GM18951 (cell line): ENCODE measurements at regions not wholly inside any gene's neighbourhood (a gene's known extent, or its start where the extent isn't known, plus 50 kb on each side); places are given as distances from the start of the nearest gene placed in this dataset.

Source experiments
- POLR2A ChIP-seq: IDR thresholded peaks from 4 replicates; pipeline ENCODE4 v1.6.1; 2011; ENCODE audit warnings: mild to moderate bottlenecking; ENCODE audit not compliant: insufficient read length, insufficient read depth; ENCODE audit errors: extremely low read depth
- in situ Hi-C: fragments of 300-500 bp; cut with MboI; formaldehyde crosslinking; loops from one replicate; pipeline ENCODE4 v1.12.0; 2022; ENCODE audit warnings: low sequenced_read_pairs, mixed read lengths, inconsistent platforms; ENCODE audit not compliant: unreplicated experiment

DNA sequence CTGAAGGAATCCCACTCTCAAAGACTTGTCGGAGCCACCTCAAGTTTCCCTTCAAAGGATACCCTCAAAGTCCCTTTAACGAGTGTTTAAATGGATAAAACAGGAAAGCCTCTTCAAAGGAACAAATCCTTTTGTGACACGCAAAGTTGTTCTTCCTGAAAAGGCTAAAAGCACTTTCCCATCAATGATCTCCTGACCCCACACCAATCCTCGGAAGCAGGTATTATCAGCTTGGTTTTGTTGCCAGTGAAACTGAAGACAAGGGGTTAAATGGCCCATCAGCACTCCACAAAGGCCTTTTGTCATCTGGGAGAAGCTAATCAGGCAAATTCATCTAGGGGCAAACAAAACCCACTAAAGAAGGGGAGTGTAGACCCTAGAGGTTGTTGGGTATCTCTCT is 418.0 kb upstream of the ID2 start:
- in situ Hi-C loops = no loop called here
- no peak for TF ChIP-seq POLR2A

DNA sequence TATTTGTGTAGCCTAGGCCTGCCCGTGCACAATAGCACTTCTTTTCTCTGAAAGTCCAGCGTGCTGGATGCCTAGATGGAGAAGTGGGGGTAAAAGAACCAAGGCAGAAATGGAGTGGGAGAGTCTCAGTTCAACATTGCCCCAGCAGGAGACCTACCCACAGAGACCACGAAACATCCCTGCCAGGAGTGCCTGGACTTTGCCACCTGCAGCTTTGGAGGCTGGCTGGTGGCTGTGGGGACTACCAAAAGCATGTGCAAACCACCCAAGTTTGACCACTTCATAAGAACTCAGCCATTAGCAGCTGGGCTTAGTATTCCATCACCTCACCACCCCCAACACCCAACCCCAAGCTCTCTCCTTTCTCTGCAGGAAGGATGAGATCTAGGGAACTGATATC is 416.9 kb upstream of the ID2 start:
- in situ Hi-C loops = no loop called here
- no peak for TF ChIP-seq POLR2A

DNA sequence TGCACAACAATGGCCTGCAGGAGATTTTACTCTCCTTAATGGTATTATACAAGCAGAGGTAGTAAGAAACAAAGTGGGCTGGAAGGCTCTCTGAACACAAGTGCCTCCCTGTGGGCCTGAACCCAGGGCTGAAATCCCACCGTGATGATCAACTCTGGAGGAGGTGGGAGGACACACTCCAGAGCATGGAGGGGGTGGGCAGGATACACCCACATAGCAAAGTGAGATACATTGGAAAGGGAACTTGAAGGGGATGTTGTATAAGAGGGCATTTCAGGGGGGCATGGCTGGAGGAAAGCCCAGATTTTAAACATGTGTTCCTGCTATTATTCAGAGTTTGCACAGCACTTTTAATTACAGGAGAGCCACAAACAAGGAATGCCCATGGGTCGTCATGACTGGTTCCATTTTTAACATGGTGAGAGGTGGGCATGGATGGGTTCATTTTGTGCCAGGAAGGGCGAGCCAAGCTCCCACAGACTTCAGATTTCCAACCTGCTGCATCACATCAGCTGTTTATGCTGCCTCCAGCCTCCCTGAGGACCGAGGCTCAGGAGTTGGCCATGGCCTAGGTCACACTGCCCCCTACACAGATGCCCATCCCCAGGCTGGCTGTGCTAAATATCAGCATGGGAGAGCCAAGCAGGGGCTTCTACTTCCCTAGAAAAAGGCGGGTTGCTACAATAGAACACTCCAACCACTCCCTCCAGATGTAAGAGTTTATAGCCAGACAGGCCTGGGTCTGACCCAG is 416.2 kb upstream of the ID2 start:
- in situ Hi-C loops = no loop called here
- no peak for TF ChIP-seq POLR2A

DNA sequence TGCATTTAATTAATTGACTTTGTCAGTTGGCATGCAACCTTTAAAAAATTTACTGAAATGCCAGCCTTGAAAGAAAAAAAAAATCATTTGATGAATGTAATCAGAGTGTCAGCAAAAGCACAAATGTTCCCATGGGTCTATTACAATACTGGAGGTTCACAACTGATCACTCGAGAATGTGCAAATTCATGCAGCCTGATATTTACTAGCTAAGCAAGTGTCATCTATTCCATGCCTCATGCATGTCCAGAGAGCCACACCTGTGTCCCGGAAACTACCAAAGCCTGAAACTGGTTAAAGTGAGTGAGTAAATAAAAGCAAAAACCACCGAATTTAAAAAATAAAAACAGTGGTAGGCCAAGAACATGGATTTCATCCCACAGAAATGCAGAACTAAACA is 415.3 kb upstream of the ID2 start:
- no peak for TF ChIP-seq POLR2A
- in situ Hi-C loops = no loop called here

DNA sequence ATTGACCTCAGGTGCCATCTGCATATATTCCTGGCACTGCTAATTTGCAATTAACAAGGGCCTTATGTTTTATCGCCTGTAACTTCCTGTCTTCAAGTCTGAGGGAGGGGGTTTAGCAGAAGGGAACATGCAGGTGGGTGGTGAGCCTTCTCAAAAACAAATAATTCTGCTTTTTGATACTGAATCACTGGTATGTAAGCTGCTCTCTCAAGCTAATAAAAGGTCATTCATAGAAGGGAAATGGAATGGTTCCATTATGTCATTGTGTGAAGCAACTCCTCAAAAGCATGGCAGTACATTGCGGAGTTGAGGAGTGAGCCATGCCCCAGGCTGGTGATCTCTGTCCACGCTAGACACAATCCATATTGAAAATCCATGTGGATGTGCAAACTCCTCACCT is 414.8 kb upstream of the ID2 start:
- in situ Hi-C loops = no loop called here
- TF ChIP-seq POLR2A = no peak

DNA sequence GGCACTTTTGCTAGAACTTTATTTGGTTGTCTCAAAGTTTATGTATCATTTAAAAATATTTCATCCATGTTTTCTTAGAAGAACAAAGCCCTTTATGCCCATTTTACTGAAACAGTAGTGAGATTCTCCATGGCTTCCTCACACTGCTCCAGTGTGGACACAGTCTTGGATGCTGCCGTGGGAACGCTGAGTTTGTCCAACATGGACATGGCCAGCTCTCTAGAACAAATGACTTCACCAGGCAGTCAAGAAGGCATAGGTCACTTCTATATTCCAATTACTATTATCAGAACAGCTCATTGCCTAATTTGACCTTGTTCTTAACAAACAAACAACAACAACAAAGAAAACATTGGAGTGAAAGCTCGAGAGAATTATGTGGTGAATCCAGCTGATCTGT is 414.1 kb upstream of the ID2 start:
- TF ChIP-seq POLR2A = no peak
- in situ Hi-C loops = no loop called here

DNA sequence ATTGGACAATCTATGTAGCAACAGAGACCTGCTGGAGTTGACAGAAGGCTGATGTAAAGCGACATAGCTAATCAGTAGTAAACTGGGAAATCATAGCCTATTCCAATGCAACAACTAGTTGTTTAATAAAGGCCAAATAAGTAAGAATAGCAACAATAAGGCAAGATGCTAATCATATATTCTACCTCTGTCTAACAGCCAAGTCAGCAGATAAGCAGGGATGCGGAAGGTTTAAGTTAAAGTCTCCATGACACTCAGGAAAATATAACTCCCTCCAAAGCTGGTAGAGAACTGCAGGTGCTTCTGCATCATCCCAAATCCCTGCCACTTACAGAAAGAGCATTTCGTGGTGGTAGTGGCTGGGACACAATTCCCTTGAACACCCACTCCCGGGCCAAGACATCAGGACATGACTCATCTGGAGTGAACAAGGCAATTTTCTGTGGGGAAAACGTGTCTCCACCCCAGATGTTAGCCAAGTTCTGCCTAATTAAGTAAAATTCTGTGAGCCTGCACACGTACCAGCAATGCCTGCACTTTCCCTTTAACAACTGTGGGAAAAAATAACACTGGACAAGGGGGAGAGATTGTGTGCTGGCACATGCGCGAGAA is 413.6 kb upstream of the ID2 start:
- TF ChIP-seq POLR2A = no peak
- in situ Hi-C loops = no loop called here

DNA sequence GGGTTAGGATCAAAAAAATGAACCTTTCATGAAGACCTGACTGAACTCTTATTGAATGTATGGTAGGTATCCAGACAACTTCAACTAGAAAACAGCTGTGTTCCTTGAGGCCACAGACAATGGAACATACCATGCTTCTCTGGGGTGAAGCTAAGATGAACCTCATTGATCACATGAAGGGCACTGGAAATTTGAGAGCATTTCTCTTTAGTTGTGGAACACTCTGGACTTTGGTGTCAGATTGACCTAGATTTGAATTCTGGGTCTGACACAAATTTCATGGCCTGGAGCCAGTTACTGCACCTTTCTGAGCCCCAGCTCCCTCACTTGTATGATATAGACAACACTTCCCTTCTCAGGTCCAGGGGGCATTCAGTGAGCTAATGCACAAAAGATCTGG is 411.2 kb upstream of the ID2 start:
- in situ Hi-C loops = no loop called here
- TF ChIP-seq POLR2A = no peak

DNA sequence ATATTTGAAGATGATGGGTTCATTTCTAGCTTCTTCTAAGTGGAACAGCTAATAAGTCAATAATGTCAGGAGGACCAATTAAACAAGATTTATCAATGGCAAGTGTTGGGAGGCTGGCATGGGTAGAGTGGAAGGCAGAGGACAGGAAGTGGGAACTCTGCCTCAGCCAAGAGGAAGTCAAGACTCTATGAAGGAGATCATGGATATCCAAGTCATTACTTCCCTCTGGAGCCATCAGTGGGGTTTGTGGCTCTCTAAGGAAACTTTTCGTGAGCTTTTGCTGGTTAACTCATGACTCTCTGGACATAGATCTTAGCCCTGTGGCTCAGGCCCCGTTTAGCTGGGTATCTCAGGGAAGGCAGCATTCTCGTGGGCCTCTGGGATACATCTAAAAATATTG is 410.4 kb upstream of the ID2 start:
- no peak for TF ChIP-seq POLR2A
- in situ Hi-C loops = no loop called here

DNA sequence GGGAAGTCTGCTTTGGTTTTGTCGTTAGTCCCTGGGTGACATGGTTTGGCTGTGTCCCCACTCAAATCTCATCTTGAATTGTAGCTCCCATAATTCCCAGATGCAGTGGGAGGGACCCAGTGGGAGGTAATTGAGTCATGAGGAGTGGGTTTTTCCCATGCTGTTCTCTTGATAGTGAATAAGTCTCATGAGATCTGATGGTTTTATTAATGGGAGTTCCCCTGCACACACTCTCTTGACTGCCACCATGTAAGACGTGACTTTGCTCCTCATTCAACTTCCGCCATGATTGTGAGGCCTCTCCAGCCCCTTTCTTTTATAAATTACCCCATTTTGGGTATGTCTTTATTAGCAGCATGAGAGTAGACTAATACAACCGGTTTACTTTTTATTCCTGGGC is 405.8 kb upstream of the ID2 start:
- in situ Hi-C loops = no loop called here
- no peak for TF ChIP-seq POLR2A

DNA sequence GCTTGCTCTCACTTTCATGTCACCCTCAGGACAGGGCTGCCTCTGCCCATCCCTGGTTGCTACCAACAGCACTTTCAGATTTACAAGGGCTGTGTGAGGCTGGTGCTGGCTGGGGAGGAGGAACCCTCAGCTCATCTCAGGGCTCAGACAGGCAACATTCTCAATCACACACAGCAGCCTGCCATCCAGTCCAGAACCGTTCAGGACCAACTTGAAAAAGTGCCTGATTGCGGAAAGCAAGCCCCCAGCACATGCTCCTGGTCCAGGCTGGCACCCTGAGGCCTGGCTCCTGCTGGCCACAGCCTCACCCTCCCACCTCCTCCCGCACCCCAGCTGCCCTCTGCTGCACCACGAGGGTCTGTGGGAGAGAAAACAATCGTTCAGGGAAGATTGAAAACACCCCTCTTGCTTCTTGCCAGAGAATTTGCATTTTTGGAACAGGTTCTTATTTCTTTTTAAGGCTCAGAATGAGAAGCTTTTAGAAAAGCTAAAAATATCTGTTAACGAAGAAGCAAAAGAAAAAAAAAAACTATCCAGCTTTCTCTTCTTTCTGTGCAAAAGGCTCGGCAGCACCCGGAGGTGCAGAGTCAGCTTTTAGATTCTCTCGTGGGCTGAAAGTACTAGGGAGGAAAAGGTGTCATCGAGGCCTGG is 403.8 kb upstream of the ID2 start:
- TF ChIP-seq POLR2A = no peak
- in situ Hi-C loops = no loop called here

DNA sequence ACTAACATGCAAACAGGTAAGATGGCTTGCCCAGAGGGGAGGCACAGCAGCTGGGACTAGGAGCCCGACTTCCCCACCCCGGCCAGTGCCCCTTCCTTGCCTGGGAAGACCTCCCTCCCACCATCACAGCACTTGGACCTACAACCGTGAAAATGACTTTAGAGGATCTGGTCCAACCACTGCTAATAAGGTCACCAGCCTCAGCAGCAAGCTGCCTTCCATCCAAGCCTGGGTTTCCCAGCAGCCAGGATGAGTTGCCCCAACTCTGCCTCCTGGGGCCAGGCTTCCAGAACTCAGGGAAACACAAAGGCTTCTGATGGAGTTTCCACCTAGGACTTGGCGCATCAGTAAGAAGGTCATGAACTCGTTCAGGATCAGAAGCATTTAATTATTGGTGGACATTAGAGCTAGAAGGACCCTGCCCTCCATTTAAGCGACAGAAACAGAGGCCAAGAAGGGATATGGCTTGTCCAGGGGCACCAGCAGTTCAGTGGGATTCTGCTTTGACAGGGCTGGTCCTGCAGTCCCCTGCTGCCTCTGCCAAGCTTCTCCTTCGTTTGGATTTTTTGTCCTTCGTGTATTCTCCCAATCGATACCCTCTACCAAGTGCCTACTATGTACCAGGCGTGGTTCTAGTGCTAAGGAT is 403.0 kb upstream of the ID2 start:
- no peak for TF ChIP-seq POLR2A
- in situ Hi-C loops = no loop called here

DNA sequence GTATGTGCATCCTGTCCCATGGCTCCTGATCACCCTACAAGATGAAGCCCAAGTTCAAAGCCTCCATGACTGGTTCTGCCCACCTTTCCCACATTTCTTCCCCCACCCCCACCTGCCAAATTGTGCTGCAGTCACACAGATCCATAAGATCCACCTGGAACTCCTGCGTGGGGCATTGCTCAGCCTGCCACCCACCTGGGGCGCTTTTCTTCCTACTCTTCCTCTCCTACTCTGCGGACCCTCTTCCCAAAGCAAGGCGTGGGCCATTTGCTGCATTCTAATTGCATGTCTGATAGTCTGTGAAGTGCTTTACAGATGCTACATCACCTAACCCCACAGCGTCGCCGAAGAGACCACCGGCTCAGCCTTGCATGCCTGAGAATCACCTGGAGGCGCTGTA is 402.4 kb upstream of the ID2 start:
- no peak for TF ChIP-seq POLR2A
- in situ Hi-C loops = no loop called here

DNA sequence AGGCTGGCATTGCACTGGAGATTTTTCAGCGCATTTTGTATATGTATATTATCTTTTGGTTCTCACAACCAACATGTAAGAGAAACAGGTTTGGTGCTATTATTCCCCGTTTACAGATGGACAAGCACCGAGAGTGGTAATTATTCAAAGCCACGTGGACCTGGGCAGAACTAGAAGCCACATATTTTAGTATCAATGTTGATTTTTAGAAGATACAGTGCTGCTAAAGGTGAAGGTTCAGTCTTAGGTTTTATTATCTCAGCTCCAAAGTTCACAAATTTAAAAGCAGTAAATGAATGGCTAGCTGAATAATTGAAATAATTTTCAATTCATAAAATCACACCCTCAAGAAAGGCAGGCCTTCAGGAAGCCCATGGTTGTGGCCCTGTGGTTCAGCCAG is 400.6 kb upstream of the ID2 start:
- in situ Hi-C loops = no loop called here
- TF ChIP-seq POLR2A = no peak
